ENCODE measurements at regions not wholly inside any gene's neighbourhood (a gene's known extent, or its start where the extent isn't known, plus 50 kb on each side); places are given as distances from the start of the nearest gene placed in this dataset.

DNA sequence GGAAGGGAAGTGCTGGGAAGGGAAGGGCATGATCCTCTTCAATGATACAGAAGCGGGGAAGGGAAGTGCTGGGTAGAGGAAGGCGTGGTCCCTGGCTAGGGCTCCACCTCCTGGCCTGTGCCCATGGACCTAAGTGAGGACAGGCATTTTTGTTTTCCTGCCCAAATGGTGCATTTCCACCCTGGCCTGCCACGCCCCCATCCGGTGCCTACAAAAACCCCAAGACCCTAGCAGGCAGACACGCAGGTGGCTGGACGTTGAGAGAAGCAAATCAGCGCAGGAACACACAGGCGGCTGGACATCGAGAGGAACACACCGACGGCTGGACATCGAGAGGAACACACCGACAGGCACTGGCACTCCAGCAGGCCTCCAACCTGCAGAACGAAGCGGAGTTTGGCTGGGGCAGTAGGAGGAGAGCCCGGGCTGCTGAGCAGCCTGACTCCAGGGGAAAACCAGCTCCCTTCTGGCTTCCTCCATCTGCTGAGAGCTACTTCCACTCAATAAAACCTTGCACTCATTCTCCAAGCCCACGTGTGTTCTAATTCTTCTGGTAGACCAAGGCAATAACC is 628.3 kb downstream of the BUD13 start:
- TF ChIP-seq JUNB (IDR thresholded peaks at IDR 0.05) (no peak), HOXA7 (CRISPR knock-in tag; IDR thresholded peaks at IDR 0.05) (no peak)
- ChIA-PET POLR2A (no interaction called here), CTCF (interaction anchor here (0.7 kb wide), 1 partner anchor 75 kb away, joined by 3 read pairs; no protein-coding TSS in a partner anchor)
- Histone ChIP-seq H3K27ac (no peak overlapping the region), H3K4me1 (no peaks in the 10 kb centered on the region), H3K9me3 (no peaks in the 10 kb centered on the region), H3K4me2 (no peak overlapping the region), H3K4me3 (no peak overlapping the region)
- WGBS (ENCODE audit: missing lambda C conversion rate), result 59% methylated on average over 14 of the region's 17 CpGs
- no peak for FAIRE-seq
- ATAC-seq, result no peak
- no peak for DNase-seq (ENCODE audit: low read depth in 1 of 2, low spot score in 1 of 2)

DNA sequence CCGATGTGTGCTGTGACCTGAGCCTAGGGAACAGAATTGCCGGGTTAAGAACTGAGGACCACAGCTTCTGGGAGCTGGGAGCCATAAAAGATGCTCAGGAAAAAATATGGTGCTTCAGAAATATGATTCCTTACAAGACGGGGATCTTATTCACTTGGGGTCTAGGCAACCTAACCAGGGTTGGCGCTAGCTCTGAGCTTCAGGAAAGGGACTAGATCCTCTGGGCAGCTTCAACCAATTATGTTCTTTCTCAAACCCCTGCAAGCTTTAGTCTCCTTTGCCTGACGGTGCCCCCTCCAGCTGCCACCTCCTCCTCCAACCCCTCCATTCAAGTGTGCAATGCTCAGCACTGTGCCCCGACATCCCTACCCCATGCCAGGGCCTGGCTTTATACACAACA is 634.1 kb upstream of the CADM1 start:
- TF ChIP-seq ZC3H11A (IDR thresholded peaks at IDR 0.05), result no peak
- TF ChIP-seq CHD2 (IDR thresholded peaks at IDR 0.05; ENCODE audit: low read length, partially characterized antibody), result no peak
- TF ChIP-seq GATA3 (IDR thresholded peaks at IDR 0.05; ENCODE audit: borderline replicate concordance), result no peak
- no peak for TF ChIP-seq SREBF2 (IDR thresholded peaks at IDR 0.05)
- no peak for TF ChIP-seq ZFP36 (IDR thresholded peaks at IDR 0.05; ENCODE audit: borderline replicate concordance, partially characterized antibody)
- TF ChIP-seq, protein P1, sequence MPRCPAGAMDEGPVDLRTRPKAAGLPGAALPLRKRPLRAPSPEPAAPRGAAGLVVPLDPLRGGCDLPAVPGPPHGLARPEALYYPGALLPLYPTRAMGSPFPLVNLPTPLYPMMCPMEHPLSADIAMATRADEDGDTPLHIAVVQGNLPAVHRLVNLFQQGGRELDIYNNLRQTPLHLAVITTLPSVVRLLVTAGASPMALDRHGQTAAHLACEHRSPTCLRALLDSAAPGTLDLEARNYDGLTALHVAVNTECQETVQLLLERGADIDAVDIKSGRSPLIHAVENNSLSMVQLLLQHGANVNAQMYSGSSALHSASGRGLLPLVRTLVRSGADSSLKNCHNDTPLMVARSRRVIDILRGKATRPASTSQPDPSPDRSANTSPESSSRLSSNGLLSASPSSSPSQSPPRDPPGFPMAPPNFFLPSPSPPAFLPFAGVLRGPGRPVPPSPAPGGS (IDR thresholded peaks at IDR 0.05), result no peak
- no peak for TF ChIP-seq SMC3 (IDR thresholded peaks at IDR 0.05)
- TF ChIP-seq, protein P2, sequence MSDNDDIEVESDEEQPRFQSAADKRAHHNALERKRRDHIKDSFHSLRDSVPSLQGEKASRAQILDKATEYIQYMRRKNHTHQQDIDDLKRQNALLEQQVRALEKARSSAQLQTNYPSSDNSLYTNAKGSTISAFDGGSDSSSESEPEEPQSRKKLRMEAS (IDR thresholded peaks at IDR 0.05), result no peak
- no peak for TF ChIP-seq CBX8 (IDR thresholded peaks at IDR 0.05)
- TF ChIP-seq PHF8 (IDR thresholded peaks at IDR 0.05; ENCODE audit: borderline replicate concordance, low read depth), result no peak
- TF ChIP-seq, protein P3, sequence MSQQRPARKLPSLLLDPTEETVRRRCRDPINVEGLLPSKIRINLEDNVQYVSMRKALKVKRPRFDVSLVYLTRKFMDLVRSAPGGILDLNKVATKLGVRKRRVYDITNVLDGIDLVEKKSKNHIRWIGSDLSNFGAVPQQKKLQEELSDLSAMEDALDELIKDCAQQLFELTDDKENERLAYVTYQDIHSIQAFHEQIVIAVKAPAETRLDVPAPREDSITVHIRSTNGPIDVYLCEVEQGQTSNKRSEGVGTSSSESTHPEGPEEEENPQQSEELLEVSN (IDR thresholded peaks at IDR 0.05; ENCODE audit: borderline replicate concordance, low read depth), result no peak
- TF ChIP-seq, protein P4, sequence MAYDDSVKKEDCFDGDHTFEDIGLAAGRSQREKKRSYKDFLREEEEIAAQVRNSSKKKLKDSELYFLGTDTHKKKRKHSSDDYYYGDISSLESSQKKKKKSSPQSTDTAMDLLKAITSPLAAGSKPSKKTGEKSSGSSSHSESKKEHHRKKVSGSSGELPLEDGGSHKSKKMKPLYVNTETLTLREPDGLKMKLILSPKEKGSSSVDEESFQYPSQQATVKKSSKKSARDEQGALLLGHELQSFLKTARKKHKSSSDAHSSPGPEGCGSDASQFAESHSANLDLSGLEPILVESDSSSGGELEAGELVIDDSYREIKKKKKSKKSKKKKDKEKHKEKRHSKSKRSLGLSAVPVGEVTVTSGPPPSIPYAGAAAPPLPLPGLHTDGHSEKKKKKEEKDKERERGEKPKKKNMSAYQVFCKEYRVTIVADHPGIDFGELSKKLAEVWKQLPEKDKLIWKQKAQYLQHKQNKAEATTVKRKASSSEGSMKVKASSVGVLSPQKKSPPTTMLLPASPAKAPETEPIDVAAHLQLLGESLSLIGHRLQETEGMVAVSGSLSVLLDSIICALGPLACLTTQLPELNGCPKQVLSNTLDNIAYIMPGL (CRISPR knock-in tag; IDR thresholded peaks at IDR 0.05; ENCODE audit: borderline replicate concordance), result no peak
- no peak for TF ChIP-seq FOSL2 (IDR thresholded peaks at IDR 0.05)
- TF ChIP-seq FOSL2 (CRISPR knock-in tag; IDR thresholded peaks at IDR 0.05), result no peak
- TF ChIP-seq RNF2 (IDR thresholded peaks at IDR 0.05; ENCODE audit: borderline replicate concordance, low read depth), result no peak
- TF ChIP-seq POLR2AphosphoS2 (conservative IDR thresholded peaks at IDR 0.05; ENCODE audit: low read length), result no peak
- no peak for TF ChIP-seq BHLHE40 (IDR thresholded peaks at IDR 0.05; ENCODE audit: low read depth, low read length)
- no peak for TF ChIP-seq FOSB (CRISPR knock-in tag; IDR thresholded peaks at IDR 0.05)
- TF ChIP-seq, protein P5, sequence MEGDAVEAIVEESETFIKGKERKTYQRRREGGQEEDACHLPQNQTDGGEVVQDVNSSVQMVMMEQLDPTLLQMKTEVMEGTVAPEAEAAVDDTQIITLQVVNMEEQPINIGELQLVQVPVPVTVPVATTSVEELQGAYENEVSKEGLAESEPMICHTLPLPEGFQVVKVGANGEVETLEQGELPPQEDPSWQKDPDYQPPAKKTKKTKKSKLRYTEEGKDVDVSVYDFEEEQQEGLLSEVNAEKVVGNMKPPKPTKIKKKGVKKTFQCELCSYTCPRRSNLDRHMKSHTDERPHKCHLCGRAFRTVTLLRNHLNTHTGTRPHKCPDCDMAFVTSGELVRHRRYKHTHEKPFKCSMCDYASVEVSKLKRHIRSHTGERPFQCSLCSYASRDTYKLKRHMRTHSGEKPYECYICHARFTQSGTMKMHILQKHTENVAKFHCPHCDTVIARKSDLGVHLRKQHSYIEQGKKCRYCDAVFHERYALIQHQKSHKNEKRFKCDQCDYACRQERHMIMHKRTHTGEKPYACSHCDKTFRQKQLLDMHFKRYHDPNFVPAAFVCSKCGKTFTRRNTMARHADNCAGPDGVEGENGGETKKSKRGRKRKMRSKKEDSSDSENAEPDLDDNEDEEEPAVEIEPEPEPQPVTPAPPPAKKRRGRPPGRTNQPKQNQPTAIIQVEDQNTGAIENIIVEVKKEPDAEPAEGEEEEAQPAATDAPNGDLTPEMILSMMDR (IDR thresholded peaks at IDR 0.05), result no peak
- no peak for TF ChIP-seq EP300 (IDR thresholded peaks at IDR 0.05)
- no peak for TF ChIP-seq CBX2 (IDR thresholded peaks at IDR 0.05; ENCODE audit: borderline replicate concordance, low read depth)
- FAIRE-seq (no peak), ATAC-seq (no peak), DNase-seq (ENCODE audit: low read depth in 1 of 2, low spot score in 1 of 2) (no peak)
- no peak overlapping the region for H3K4me3 ChIP-seq
- POLR2A ChIA-PET, result no interaction called here
- H3K9me3 ChIP-seq, result no peaks in the 10 kb centered on the region
- H3K27ac ChIP-seq, result no peak overlapping the region
- no peak overlapping the region for H3K4me2 ChIP-seq
- H3K4me1 ChIP-seq, result no peaks in the 10 kb centered on the region
- CTCF ChIA-PET, result no interaction called here
- WGBS (ENCODE audit: missing lambda C conversion rate), result 16% methylated on average over 6 of the region's 6 CpGs
